HFFc6 (cell line): ENCODE measurements at regions not wholly inside any gene's neighbourhood (a gene's known extent, or its start where the extent isn't known, plus 50 kb on each side); places are given as distances from the start of the nearest gene placed in this dataset.

Source experiments
- DNase-seq: peaks from one replicate; pipeline ENCODE4 v3.0.0-alpha.2; 2018
- H3K27ac Mint-ChIP-seq: 2 replicates; pipeline ENCODE4 v1.8.0; 2020; ENCODE audit warnings: mild to moderate bottlenecking, mixed read lengths
- H3K27me3 Mint-ChIP-seq: 2 replicates; pipeline ENCODE4 v1.8.0; 2021; ENCODE audit warnings: mild to moderate bottlenecking, moderate library complexity, mixed read lengths; ENCODE audit not compliant: insufficient read depth
- H3K36me3 Mint-ChIP-seq: 2 replicates; pipeline ENCODE4 v1.8.0; 2021; ENCODE audit warnings: low read depth, mixed read lengths
- H3K4me1 Mint-ChIP-seq: 2 replicates; pipeline ENCODE4 v1.8.0; 2020; ENCODE audit warnings: low read depth, mixed read lengths
- H3K4me3 Mint-ChIP-seq: 2 replicates; pipeline ENCODE4 v1.8.0; 2020; ENCODE audit warnings: mild to moderate bottlenecking, moderate library complexity, mixed read lengths
- H3K9me3 Mint-ChIP-seq: 2 replicates; pipeline ENCODE4 v1.8.0; 2020; ENCODE audit warnings: mild to moderate bottlenecking, mixed read lengths
- CTCF ChIP-seq: fragments of 200-600 bp; sonication (generic); IDR thresholded peaks from 2 replicates; pipeline ENCODE4 v1.5.0; 2021; ENCODE audit warnings: antibody characterized with exemption, mild to moderate bottlenecking

GRCh38 chr6:169938731-169939130, 187.3 kb downstream of the ERMARD start:
- no peaks in the 10 kb centered on the region; the same call in 1 of the 2 replicates for H3K27me3 Mint-ChIP-seq
- peaks cover 3% of the 10 kb centered on the region; the same call in 1 of the 2 replicates for H3K36me3 Mint-ChIP-seq
- H3K4me3 Mint-ChIP-seq, result no peak overlapping the region
- no peaks in the 10 kb centered on the region for H3K4me1 Mint-ChIP-seq
- H3K9me3 Mint-ChIP-seq, result peaks cover 57% of the 10 kb centered on the region
- TF ChIP-seq CTCF, result no peak
- no peak for DNase-seq
- H3K27ac Mint-ChIP-seq, result no peak overlapping the region

DNA sequence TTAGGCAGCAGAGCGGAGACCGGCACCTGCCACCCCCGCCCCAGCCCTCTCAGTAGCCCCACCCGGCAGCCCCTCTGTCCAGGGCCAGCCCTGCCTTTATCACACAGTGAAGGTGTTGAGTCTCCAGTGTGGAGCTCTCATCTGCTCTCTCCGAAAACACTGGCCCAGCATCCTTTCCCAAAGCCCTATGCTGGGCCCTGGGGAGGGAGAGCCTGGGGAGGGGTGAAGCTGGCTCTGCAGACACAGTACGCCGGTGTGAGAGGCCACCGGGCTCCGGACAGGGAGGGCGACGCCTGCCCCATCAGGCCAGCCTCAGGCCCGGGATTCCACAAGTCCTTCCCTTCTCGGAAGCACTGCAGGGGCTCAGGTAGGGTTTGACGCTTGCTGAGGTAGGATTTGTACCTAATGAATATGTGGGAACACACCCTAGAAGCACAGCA, 186.9 kb downstream of the ERMARD start:
- Mint-ChIP-seq H3K4me3 (no peak overlapping the region), H3K36me3 (peaks cover 3% of the 10 kb centered on the region; the same call in 1 of the 2 replicates), H3K4me1 (no peaks in the 10 kb centered on the region), H3K9me3 (peaks cover 55% of the 10 kb centered on the region), H3K27ac (no peak overlapping the region), H3K27me3 (no peaks in the 10 kb centered on the region; the same call in 1 of the 2 replicates)
- TF ChIP-seq CTCF, result no peak
- no peak for DNase-seq

- no peaks in the 10 kb centered on the region; the same call in 1 of the 2 replicates for H3K27me3 Mint-ChIP-seq
- H3K27ac Mint-ChIP-seq, result no peak overlapping the region
- no peak for TF ChIP-seq CTCF
- peaks cover 58% of the 10 kb centered on the region for H3K9me3 Mint-ChIP-seq
- no peak overlapping the region for H3K4me3 Mint-ChIP-seq
- peaks cover 3% of the 10 kb centered on the region; the same call in 1 of the 2 replicates for H3K36me3 Mint-ChIP-seq
- H3K4me1 Mint-ChIP-seq, result no peaks in the 10 kb centered on the region
- no peak for DNase-seq
Observed at GRCh38 chr6:169937389-169938261, 186.2 kb downstream of the ERMARD start.

- Mint-ChIP-seq H3K27me3 (no peaks in the 10 kb centered on the region; the same call in 1 of the 2 replicates), H3K4me3 (no peak overlapping the region), H3K9me3 (peaks cover 62% of the 10 kb centered on the region), H3K27ac (no peak overlapping the region), H3K4me1 (no peaks in the 10 kb centered on the region), H3K36me3 (peaks cover 3% of the 10 kb centered on the region; the same call in 1 of the 2 replicates)
- TF ChIP-seq CTCF, result no peak
- DNase-seq, result no peak
Observed at GRCh38 chr6:169936355-169936975, 185.0 kb downstream of the ERMARD start.

DNA sequence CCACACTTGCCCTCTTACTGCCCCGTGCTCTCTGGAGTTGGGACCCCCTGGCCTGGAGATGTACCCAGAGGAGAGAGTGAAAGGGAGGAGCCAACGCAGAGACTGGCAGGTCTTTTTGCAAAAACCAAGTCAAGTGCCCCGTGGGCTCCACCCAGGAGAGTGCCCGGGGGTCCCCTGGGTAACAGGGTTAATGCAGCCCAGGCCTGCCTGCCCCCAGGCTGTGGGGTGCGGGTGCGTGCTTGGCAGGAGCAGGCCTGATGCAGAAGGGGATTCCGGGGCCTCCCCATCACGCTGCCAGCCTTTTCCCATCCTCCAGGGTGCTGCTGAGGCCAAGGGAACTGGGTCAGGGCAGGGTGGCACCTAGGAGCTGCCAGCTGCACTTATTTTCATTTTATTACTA, 184.4 kb downstream of the ERMARD start:
- no peak for TF ChIP-seq CTCF
- no peaks in the 10 kb centered on the region; the same call in 1 of the 2 replicates for H3K27me3 Mint-ChIP-seq
- H3K4me1 Mint-ChIP-seq, result no peaks in the 10 kb centered on the region
- H3K9me3 Mint-ChIP-seq, result peaks cover 66% of the 10 kb centered on the region
- H3K36me3 Mint-ChIP-seq, result peaks cover 3% of the 10 kb centered on the region; the same call in 1 of the 2 replicates
- no peak overlapping the region for H3K4me3 Mint-ChIP-seq
- no peak for DNase-seq
- H3K27ac Mint-ChIP-seq, result no peak overlapping the region
